SK-N-DZ (cell line): ENCODE measurements at regions not wholly inside any gene's neighbourhood (a gene's known extent, or its start where the extent isn't known, plus 50 kb on each side); places are given as distances from the start of the nearest gene placed in this dataset.
"Not testable (repeated sequence)": the region's sequence is repeated elsewhere in the genome, so short reads cannot be mapped to it uniquely, and the experiment has no call there.

Source experiments
- DNase-seq: peaks from one replicate; pipeline ENCODE4 v3.0.0-alpha.2; 2015; ENCODE audit warnings: low spot score

- not testable (repeated sequence) for DNase-seq
Measured at GRCh38 chr1:149229813-149230212, 126.5 kb upstream of the NBPF9 start.

DNA sequence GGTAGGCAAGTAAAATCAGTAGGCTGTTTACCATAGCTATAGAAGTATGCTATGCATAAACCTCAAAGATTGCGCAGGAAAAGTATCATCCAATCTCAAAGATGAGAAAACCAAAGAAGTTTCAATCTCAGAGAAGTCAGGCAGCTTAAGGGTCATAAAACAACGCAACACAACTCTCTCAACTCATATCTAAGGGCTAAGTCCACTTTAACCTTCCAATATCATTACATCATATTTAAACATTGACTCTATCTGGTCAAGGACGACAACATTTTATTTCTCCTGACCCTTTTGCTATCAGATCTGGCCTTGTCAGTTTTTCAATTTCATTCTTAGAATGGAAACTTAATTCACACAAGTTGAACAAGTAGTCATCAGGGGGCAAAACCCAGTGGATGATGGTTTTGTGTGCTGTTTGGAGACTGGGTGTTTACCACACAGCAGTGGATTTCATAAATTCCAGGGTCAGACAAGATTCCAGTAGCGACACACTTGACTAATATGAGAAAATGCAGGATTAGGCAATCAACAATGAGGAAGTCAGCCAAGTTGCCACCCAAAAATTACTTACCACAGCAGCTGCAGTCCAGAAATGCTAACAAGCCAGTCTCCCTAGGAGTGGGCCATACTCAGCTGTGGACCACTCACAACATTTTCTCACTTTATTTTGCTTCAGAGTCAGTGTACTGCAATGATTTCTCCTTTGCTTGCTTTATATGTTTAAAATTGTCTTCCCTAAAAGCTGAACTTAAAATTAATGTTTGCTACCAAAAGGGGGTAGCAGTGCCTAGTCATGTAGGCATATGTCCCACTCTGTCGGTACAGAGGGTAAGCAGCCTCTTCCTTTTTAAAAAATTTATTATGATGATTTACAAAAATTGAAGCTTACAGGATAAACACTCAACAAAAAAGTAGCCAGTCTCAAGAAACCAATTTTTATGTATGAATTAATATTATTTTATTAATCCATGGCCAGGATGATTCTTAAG lies 131.9 kb upstream of the NBPF9 start:
- not testable (repeated sequence) for DNase-seq

DNA sequence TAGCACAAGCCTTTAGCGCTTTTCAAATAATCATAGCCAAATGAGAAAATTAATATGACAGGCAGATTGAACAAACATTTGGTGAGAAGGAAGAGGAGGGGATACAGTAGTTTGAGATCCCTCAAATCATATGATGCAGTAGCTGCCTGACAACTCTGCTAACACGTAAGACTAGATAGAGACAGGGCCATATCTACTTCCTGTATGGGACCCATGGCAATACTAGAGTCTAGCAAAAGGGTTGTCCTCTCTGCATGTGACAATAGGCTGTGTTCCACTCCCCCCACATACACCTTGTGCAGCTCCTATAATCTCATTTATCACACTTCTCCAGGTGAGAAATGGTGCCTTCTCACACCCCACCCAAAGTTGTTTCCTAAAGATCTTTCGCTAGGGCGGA lies 134.2 kb upstream of the NBPF9 start:
- DNase-seq: not testable (repeated sequence)

DNA sequence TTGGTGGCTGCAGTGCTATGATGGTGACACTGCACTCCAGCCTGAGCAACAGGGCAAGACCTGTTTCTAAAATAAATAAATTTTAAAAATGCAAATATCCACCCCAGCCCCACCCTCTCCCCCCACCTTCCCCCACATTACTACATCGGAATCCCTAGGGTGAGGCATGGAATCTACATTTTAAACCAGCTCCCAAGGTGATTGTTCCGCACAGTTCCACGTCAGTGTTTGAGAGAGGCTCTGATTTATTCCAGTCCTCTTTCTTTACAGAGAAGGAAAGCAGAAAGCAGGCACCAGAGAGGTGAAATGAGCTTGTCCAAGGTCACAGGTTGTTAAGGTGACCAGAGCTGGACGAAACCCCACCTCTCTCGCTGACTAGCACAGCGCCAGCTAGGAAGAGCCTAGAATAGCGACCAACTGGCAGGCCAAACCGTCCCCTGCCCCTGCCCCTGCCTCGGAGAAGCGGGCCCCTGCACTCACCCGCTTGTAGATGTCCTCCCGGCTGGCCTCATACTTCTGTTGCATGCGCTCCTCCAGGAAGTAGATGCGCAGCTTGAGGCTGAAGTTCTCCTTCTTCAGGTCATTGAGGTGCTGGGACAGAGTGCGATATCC lies 136.7 kb upstream of the NBPF9 start:
- DNase-seq: not testable (repeated sequence)

DNA sequence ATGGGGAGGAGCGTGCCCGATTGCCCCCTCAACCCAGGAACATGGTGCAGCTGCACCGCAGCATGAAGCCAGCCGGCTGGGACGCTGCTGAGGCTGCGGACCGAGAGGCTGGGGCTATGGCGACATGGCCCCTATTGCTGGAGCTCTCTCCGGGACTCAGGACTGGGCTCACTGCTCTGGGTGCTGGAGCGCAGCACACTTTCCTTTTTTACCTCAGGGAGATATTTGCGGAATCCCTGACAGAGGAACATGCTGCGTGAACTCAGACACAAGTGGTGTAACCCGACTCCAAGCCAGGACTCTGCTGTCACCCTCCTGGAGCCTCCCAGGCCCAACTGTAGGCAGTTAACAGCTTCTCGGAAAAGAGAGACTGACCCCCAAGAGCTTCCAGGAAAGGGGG lies 137.2 kb upstream of the NBPF9 start:
- DNase-seq: not testable (repeated sequence)

DNA sequence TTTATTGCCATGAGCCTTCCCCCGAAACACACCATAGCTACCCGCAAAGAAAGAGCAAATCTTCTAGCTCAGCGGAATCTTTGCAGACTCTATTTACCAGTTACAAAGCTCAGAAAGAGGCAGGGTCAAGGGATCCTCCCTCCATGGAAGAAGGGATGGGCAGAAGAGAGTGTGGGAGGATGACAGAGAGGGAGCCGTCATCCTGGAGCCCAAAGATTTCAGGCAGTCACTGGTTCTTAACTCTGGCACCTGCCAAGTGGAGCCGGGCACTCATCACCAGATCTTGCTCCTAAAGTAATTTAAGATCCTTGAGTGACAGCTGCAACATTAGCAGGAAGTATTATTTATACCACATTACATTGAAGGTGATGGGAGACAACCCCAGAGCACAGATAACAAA lies 137.9 kb upstream of the NBPF9 start:
- DNase-seq: not testable (repeated sequence)

DNA sequence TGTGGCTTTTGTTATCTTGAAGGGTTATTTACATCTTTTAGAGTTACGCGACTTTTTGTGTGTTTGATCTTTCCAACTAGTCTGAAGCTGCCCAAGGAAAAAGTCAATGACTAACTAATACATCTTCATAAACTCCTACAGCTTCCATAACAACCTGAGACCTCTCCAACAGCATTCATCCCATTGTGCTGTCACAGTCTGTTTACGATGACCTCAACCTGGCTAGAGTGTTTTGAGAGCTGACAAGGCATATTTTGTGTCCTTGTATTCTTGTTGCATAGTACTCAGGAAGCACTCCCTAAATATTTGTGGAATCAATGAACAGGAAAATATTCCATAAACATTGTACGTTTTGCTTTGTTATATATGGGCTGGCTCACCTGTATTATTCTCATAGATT lies 140.2 kb upstream of the NBPF9 start:
- not testable (repeated sequence) for DNase-seq

- DNase-seq: not testable (repeated sequence)
Measured at GRCh38 chr1:149244621-149245020, 141.3 kb upstream of the NBPF9 start.

- not testable (repeated sequence) for DNase-seq
Measured at GRCh38 chr1:149246212-149246611, 142.9 kb upstream of the NBPF9 start.

DNA sequence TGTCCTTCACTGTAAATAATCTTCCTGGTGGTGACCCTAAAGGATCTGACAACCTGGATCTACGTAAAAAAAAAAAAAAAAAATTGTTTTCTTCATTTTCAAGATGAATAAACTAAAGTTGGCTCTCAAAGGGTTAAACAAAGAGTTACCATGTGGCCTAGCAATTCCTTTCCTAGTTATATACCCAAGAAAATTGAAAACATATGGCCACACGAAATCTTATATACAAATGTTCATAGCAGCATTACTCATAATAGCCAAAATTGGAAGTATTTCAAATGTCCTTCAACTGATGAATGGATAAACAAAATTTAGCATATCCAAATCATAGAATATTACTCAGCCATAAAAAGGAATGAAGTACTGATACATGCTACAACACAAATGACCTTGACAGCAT lies 145.3 kb upstream of the NBPF9 start:
- DNase-seq: not testable (repeated sequence)

- not testable (repeated sequence) for DNase-seq
Measured at GRCh38 chr1:149249850-149250467, 146.6 kb upstream of the NBPF9 start.

GRCh38 chr1:149254894-149255847 lies 151.8 kb upstream of the NBPF9 start:
- not testable (repeated sequence) for DNase-seq

- DNase-seq: not testable (repeated sequence)
Measured at GRCh38 chr1:149260284-149260683, 156.9 kb upstream of the NBPF9 start.

GRCh38 chr1:149260736-149261340 lies 157.5 kb upstream of the NBPF9 start:
- not testable (repeated sequence) for DNase-seq

DNA sequence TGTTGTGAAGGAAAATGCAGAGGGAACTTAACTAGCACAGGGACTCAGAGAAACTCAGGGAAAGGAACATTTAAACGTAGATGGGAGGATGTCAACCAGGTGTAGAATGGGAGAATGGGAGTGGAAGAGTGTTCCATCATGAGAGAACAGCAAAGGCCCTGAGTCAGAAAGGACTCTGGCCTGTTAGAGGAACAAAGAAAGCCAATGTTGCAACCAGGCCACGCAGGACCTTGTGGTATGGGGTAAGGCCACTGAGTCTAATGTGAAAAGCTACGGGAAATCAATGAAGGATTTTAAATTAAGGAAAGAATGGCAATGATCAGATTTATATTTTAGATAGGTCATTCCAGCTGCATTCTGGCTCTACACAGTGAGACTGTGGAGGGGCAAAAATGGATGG lies 163.9 kb upstream of the NBPF9 start:
- not testable (repeated sequence) for DNase-seq

DNA sequence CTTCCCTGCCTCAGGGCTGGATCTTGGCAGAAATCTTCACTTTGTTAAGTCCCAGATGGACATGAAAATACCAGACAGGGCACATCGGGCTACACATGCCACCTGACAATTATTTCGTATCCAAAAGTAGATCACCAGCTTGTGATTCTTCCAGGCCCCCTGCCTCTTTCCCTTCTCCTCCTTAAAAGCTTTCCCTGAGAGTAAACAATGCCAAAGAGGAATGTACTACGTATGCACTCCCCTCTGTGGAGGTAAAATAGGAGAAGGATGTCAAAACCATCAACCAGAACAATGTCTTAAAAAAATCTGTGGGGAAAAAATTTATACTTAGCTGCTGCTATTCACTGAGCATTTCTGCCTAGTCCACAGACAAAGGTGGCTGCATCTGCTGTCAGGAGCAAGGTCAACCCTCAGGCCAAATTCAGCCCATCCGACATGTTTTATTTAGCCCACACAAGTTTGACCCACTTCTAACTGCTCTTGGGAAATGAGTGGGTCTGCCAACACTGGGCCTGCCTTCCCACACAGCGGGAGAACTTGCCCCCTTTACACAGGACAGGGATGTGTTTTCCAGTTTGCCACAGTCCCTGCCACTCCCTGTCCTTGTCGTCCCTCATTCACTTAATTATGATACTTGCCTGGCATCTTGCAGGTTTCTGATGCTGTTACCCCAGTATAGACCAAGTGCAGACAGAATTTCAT lies 165.8 kb upstream of the NBPF9 start:
- DNase-seq: not testable (repeated sequence)

DNA sequence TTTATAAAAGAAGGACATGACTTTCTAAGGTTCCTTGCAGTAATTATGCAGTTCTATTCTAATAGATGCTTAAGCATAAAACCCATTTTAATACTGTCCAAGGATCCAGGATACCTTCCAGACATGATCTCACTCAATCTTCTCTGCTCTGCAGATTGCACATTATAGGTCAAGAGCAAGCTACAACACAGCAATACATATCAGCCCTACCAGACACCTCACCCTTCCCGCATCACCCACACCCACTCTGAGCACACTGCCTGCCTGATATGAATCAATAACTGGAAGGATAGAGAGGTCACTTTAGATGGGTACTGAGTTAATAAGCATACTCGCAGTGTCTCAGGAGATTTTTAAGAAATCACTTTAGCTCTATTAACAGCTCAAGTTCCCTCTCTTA lies 166.5 kb upstream of the NBPF9 start:
- DNase-seq: not testable (repeated sequence)

DNA sequence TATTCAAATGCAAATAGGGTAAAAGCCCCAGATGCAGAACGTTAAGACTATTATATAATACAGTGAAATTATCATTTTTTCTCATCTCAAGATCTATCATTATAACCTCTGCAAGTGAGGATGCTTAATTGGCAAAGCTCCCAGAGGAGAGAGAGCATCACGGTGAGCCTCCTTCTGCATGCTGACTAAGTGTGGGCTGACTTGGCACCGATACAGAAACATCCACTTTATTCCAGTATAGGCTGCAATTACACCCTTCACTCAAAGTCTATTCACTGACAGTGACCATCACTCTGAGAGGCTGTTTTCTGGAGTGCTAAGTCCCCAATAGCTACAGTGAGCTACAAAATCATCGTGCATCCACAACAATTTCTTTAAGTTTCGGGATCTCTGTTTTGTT lies 171.1 kb upstream of the NBPF9 start:
- not testable (repeated sequence) for DNase-seq

- not testable (repeated sequence) for DNase-seq
Measured at GRCh38 chr1:149275802-149276201, 172.5 kb upstream of the NBPF9 start.

DNA sequence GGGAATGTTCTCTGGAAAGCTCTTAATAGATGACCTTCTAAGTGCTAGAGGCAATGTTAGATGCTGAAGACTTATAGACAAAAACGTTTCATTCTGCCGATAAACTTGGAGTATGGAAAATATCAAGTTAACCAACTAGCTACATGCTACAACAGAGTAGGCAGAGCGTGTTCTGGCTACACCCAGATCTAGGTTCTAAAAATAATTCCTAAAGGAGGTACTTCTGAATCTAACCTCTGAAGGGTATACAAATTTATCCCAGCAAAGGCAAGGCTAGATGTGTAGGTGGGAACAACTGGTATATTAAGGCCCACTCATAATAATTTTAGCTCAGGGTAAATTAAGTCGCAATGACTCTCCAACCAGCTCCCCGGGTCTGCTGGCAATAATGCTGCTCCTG lies 173.1 kb upstream of the NBPF9 start:
- not testable (repeated sequence) for DNase-seq
